ENCODE measurements at regions not wholly inside any gene's neighbourhood (a gene's known extent, or its start where the extent isn't known, plus 50 kb on each side); places are given as distances from the start of the nearest gene placed in this dataset.

DNA sequence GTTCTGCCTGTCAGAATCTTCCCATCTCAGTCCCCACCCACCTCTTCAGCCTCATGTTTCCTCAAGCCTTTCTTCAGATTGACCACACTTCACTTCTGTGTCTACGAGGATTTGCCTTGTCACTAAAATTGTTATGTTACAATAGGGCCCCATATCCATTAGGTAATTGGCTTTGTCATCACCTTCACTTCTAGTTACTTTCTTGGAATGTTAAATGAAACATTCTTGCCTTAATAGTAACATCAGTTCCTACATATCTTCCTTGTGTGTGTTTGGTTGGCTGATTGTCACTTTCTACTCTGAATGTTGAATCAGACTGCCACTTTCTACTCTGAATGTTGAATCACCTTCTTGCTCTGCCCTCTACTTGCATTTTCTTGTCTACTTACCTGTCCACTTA lies 599.9 kb upstream of the NXPH2 start:
- Histone ChIP-seq H3K9me3 (ENCODE audit: control insufficient read depth in 4 of 4, low read length in 3 of 4) (no peaks in the 10 kb centered on the region), H3K9ac (ENCODE audit: low read depth in 1 of 2, low read length in 2 of 2) (no peak overlapping the region), H3K27me3 (ENCODE audit: control insufficient read depth in 4 of 4, insufficient read depth in 4 of 4, low read length in 3 of 4) (no peaks in the 10 kb centered on the region), H3K4me3 (ENCODE audit: low read depth in 1 of 3, low read length in 3 of 3) (no peak overlapping the region), H3K36me3 (ENCODE audit: control insufficient read depth in 4 of 4, insufficient read depth in 3 of 4, low read depth in 1 of 4, low read length in 3 of 4) (no peaks in the 10 kb centered on the region), H3K4me1 (ENCODE audit: control insufficient read depth in 4 of 4, insufficient read depth in 4 of 4, low read length in 3 of 4) (no peaks in the 10 kb centered on the region), H3K27ac (ENCODE audit: low read depth in 1 of 2, low read length in 2 of 2) (no peak overlapping the region)
- no peak for DNase-seq (ENCODE audit: low spot score)
- WGBS, result 70% methylated on average over 1 of the region's 1 CpG
- no peak for TF ChIP-seq SP1 (IDR thresholded peaks at IDR 0.05)
- no peak for TF ChIP-seq GABPA (IDR thresholded peaks at IDR 0.05 in 1 of 2, conservative IDR thresholded peaks at IDR 0.05 in 1 of 2)
- TF ChIP-seq, protein P1, sequence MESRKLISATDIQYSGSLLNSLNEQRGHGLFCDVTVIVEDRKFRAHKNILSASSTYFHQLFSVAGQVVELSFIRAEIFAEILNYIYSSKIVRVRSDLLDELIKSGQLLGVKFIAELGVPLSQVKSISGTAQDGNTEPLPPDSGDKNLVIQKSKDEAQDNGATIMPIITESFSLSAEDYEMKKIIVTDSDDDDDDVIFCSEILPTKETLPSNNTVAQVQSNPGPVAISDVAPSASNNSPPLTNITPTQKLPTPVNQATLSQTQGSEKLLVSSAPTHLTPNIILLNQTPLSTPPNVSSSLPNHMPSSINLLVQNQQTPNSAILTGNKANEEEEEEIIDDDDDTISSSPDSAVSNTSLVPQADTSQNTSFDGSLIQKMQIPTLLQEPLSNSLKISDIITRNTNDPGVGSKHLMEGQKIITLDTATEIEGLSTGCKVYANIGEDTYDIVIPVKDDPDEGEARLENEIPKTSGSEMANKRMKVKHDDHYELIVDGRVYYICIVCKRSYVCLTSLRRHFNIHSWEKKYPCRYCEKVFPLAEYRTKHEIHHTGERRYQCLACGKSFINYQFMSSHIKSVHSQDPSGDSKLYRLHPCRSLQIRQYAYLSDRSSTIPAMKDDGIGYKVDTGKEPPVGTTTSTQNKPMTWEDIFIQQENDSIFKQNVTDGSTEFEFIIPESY (IDR thresholded peaks at IDR 0.05), result no peak
- no peak for TF ChIP-seq EGR1 (IDR thresholded peaks at IDR 0.05; ENCODE audit: low read depth in 2 of 2)
- TF ChIP-seq, protein P2, sequence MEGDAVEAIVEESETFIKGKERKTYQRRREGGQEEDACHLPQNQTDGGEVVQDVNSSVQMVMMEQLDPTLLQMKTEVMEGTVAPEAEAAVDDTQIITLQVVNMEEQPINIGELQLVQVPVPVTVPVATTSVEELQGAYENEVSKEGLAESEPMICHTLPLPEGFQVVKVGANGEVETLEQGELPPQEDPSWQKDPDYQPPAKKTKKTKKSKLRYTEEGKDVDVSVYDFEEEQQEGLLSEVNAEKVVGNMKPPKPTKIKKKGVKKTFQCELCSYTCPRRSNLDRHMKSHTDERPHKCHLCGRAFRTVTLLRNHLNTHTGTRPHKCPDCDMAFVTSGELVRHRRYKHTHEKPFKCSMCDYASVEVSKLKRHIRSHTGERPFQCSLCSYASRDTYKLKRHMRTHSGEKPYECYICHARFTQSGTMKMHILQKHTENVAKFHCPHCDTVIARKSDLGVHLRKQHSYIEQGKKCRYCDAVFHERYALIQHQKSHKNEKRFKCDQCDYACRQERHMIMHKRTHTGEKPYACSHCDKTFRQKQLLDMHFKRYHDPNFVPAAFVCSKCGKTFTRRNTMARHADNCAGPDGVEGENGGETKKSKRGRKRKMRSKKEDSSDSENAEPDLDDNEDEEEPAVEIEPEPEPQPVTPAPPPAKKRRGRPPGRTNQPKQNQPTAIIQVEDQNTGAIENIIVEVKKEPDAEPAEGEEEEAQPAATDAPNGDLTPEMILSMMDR (IDR thresholded peaks at IDR 0.05; ENCODE audit: low read depth, low read length, missing input control), result no peak
- TF ChIP-seq TAF1 (conservative IDR thresholded peaks at IDR 0.05), result no peak
- TF ChIP-seq RAD21 (IDR thresholded peaks at IDR 0.05), result no peak
- TF ChIP-seq, protein P3, sequence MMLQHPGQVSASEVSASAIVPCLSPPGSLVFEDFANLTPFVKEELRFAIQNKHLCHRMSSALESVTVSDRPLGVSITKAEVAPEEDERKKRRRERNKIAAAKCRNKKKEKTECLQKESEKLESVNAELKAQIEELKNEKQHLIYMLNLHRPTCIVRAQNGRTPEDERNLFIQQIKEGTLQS (IDR thresholded peaks at IDR 0.05), result no peak

- no peak overlapping the region for H3K27ac ChIP-seq (ENCODE audit: low read depth in 1 of 2, low read length in 2 of 2)
- H3K27me3 ChIP-seq (ENCODE audit: control insufficient read depth in 4 of 4, insufficient read depth in 4 of 4, low read length in 3 of 4), result no peaks in the 10 kb centered on the region
- TF ChIP-seq EGR1 (IDR thresholded peaks at IDR 0.05; ENCODE audit: low read depth in 2 of 2) (no peak), HNF4A (conservative IDR thresholded peaks at IDR 0.05) (no peak), RAD21 (IDR thresholded peaks at IDR 0.05) (no peak)
- no peaks in the 10 kb centered on the region for H3K9me3 ChIP-seq (ENCODE audit: control insufficient read depth in 4 of 4, low read length in 3 of 4)
- H3K9ac ChIP-seq (ENCODE audit: low read depth in 1 of 2, low read length in 2 of 2), result no peak overlapping the region
- 60% methylated on average over 3 of the region's 3 CpGs for WGBS
- no peaks in the 10 kb centered on the region for H3K36me3 ChIP-seq (ENCODE audit: control insufficient read depth in 4 of 4, insufficient read depth in 3 of 4, low read depth in 1 of 4, low read length in 3 of 4)
- H3K4me1 ChIP-seq (ENCODE audit: control insufficient read depth in 4 of 4, insufficient read depth in 4 of 4, low read length in 3 of 4), result no peaks in the 10 kb centered on the region
- no peak for DNase-seq (ENCODE audit: low spot score)
- H3K4me3 ChIP-seq (ENCODE audit: low read depth in 1 of 3, low read length in 3 of 3), result no peak overlapping the region
Measured at GRCh38 chr2:139378373-139378772, 598.2 kb upstream of the NXPH2 start.

DNA sequence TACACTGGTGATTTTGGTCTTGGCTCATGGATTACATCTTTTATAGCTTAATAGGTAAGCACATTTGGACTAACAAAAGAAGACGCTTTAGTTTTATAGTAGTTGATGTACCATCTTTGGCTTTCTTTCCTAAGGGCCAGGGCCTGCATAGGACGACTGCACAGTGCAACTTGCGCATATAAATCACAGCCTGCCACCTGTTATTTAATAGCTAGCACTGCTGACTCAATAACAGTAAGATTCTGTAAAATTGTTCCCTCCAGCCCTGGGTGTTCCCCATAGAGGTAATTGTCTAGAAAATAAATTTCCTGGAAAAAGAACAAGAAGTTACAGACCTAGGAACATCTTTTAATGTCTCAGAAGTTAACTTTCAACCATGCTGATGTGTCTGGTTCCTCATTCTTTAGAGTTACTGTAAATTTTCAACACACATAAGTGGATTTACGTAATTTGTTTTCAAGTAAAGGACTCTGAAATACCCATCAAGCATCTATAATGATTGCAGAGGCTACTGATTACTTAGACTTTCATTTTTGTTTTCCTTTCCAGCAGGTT lies 594.2 kb upstream of the NXPH2 start:
- no peak for DNase-seq (ENCODE audit: low spot score)
- WGBS, result 69% methylated on average over 4 of the region's 4 CpGs

More for the DNA sequence above, 594.2 kb upstream of the NXPH2 start:
- no peak overlapping the region for H3K9ac ChIP-seq (ENCODE audit: low read depth in 1 of 2, low read length in 2 of 2)
- H3K4me1 ChIP-seq (ENCODE audit: control insufficient read depth in 4 of 4, insufficient read depth in 4 of 4, low read length in 3 of 4), result no peaks in the 10 kb centered on the region
- no peak overlapping the region for H3K27ac ChIP-seq (ENCODE audit: low read depth in 1 of 2, low read length in 2 of 2)
- H3K36me3 ChIP-seq (ENCODE audit: control insufficient read depth in 4 of 4, insufficient read depth in 3 of 4, low read depth in 1 of 4, low read length in 3 of 4), result no peaks in the 10 kb centered on the region
- TF ChIP-seq NR2F2 (IDR thresholded peaks at IDR 0.05), result no peak
- TF ChIP-seq RAD21 (IDR thresholded peaks at IDR 0.05), result no peak
- TF ChIP-seq YY1 (IDR thresholded peaks at IDR 0.05), result no peak
- no peak for TF ChIP-seq TAF1 (conservative IDR thresholded peaks at IDR 0.05)
- no peak for TF ChIP-seq FOXA2 (IDR thresholded peaks at IDR 0.05)
- TF ChIP-seq, protein P1 (IDR thresholded peaks at IDR 0.05), result no peak
- H3K27me3 ChIP-seq (ENCODE audit: control insufficient read depth in 4 of 4, insufficient read depth in 4 of 4, low read length in 3 of 4), result no peaks in the 10 kb centered on the region
- no peak overlapping the region for H3K4me3 ChIP-seq (ENCODE audit: low read depth in 1 of 3, low read length in 3 of 3)
- no peaks in the 10 kb centered on the region for H3K9me3 ChIP-seq (ENCODE audit: control insufficient read depth in 4 of 4, low read length in 3 of 4)

All from liver (tissue), 8 donors.